Suprapubic skin (tissue), 4 donors: ENCODE measurements at regions not wholly inside any gene's neighbourhood (a gene's known extent, or its start where the extent isn't known, plus 50 kb on each side); places are given as distances from the start of the nearest gene placed in this dataset.

Experiments
- DNase-seq, 2 donors: peaks; one replicate each; pipeline ENCODE4 v3.0.0-alpha.2; 2019; ENCODE audit warnings: low spot score in 2 of 2
- H3K27ac ChIP-seq: fragments of 200-600 bp; sonication (generic); one replicate; pipeline ENCODE4 v1.5.1; 2019
- H3K27me3 ChIP-seq: fragments of 200-600 bp; sonication (generic); one replicate; pipeline ENCODE4 v1.5.1; 2019
- H3K36me3 ChIP-seq: fragments of 200-600 bp; sonication (generic); one replicate; pipeline ENCODE4 v1.5.1; 2019
- H3K4me1 ChIP-seq: fragments of 200-600 bp; sonication (generic); one replicate; pipeline ENCODE4 v1.5.1; 2019
- H3K4me3 ChIP-seq: fragments of 200-600 bp; sonication (generic); one replicate; pipeline ENCODE4 v1.5.1; 2019; ENCODE audit warnings: mild to moderate bottlenecking
- H3K9me3 ChIP-seq: fragments of 200-600 bp; sonication (generic); one replicate; pipeline ENCODE4 v1.5.1; 2019
- CTCF ChIP-seq, 2 donors: fragments of 200-600 bp in 1 of 2; fragments of 450-650 bp in 1 of 2; sonication (generic) in 1 of 2; IDR thresholded peaks; one replicate each; pipeline ENCODE4 v1.5.1; 2016 to 2019; ENCODE audit warnings: antibody characterized with exemption in 2 of 2, mild to moderate bottlenecking in 1 of 2, moderate library complexity in 1 of 2
- EP300 ChIP-seq: sonication (generic); formaldehyde crosslinking; IDR thresholded peaks from one replicate; pipeline ENCODE4 v1.6.1; 2017; ENCODE audit warnings: antibody characterized with exemption
- POLR2A ChIP-seq, 2 donors: fragments of 450-650 bp; IDR thresholded peaks; one replicate each; pipeline ENCODE4 v1.6.1; 2017; ENCODE audit warnings: antibody characterized with exemption in 2 of 2, mild to moderate bottlenecking in 2 of 2, moderate library complexity in 2 of 2
- POLR2AphosphoS5 ChIP-seq, 3 donors: sonication (generic); formaldehyde crosslinking; IDR thresholded peaks; one replicate each; pipeline ENCODE4 v1.6.1; 2017; ENCODE audit warnings: antibody characterized with exemption in 3 of 3
- WGBS: methylation state at CpG from one replicate; pipeline ENCODE4 v1.1.5; 2018; 5-methylcytosine and 5-hydroxymethylcytosine counted together

- Histone ChIP-seq H3K4me3 (no peak overlapping the region), H3K36me3 (no peaks in the 10 kb centered on the region), H3K9me3 (no peaks in the 10 kb centered on the region), H3K27me3 (no peaks in the 10 kb centered on the region), H3K27ac (no peak overlapping the region), H3K4me1 (peaks cover 25% of the 10 kb centered on the region)
- no peak for TF ChIP-seq EP300
- DNase-seq: no peak
- WGBS: 93% methylated on average over 5 of the region's 5 CpGs
These were observed 374.1 kb upstream of the NRP1 start for GRCh38 chr10:33708561-33708960.

- H3K4me3 ChIP-seq: no peak overlapping the region
- no peaks in the 10 kb centered on the region for H3K27me3 ChIP-seq
- H3K36me3 ChIP-seq: no peaks in the 10 kb centered on the region
- H3K9me3 ChIP-seq: no peaks in the 10 kb centered on the region
- DNase-seq: no peak
- H3K27ac ChIP-seq: no peak overlapping the region
- peaks cover 27% of the 10 kb centered on the region for H3K4me1 ChIP-seq
- WGBS: 33% methylated on average over 1 of the region's 1 CpG
- TF ChIP-seq POLR2AphosphoS5 (IDR thresholded peaks at IDR 0.05): no peak
- TF ChIP-seq EP300: no peak
These were observed 372.3 kb upstream of the NRP1 start for GRCh38 chr10:33706746-33707145.

- no peak for DNase-seq
- Histone ChIP-seq H3K36me3 (no peaks in the 10 kb centered on the region), H3K4me3 (no peak overlapping the region), H3K9me3 (no peaks in the 10 kb centered on the region), H3K4me1 (peaks cover 27% of the 10 kb centered on the region), H3K27ac (no peak overlapping the region), H3K27me3 (no peaks in the 10 kb centered on the region)
- WGBS: 37% methylated on average over 3 of the region's 3 CpGs
- no peak for TF ChIP-seq POLR2AphosphoS5 (IDR thresholded peaks at IDR 0.05)
- TF ChIP-seq POLR2A (IDR thresholded peaks at IDR 0.05): no peak
- TF ChIP-seq CTCF (IDR thresholded peaks at IDR 0.05): no peak
- no peak for TF ChIP-seq EP300
These were observed 371.7 kb upstream of the NRP1 start for GRCh38 chr10:33706191-33706590.

GRCh38 chr10:33704214-33704830 lies 369.9 kb upstream of the NRP1 start:
- no peak for TF ChIP-seq CTCF (IDR thresholded peaks at IDR 0.05)
- no peak for TF ChIP-seq EP300
- TF ChIP-seq POLR2A (IDR thresholded peaks at IDR 0.05): no peak
- TF ChIP-seq POLR2AphosphoS5 (IDR thresholded peaks at IDR 0.05): no peak
- no peak overlapping the region for H3K4me3 ChIP-seq
- H3K36me3 ChIP-seq: no peaks in the 10 kb centered on the region
- H3K27ac ChIP-seq: no peak overlapping the region
- no peaks in the 10 kb centered on the region for H3K9me3 ChIP-seq
- H3K27me3 ChIP-seq: no peaks in the 10 kb centered on the region
- WGBS: 67% methylated on average over 4 of the region's 4 CpGs
- DNase-seq: no peak
- peaks cover 27% of the 10 kb centered on the region for H3K4me1 ChIP-seq

GRCh38 chr10:33703501-33704213 lies 369.2 kb upstream of the NRP1 start:
- H3K27me3 ChIP-seq: no peaks in the 10 kb centered on the region
- no peaks in the 10 kb centered on the region for H3K9me3 ChIP-seq
- TF ChIP-seq CTCF (IDR thresholded peaks at IDR 0.05) (no peak), EP300 (no peak), POLR2A (IDR thresholded peaks at IDR 0.05) (no peak), POLR2AphosphoS5 (IDR thresholded peaks at IDR 0.05) (no peak)
- no peak overlapping the region for H3K4me3 ChIP-seq
- no peak for DNase-seq
- H3K4me1 ChIP-seq: peaks cover 27% of the 10 kb centered on the region
- no peaks in the 10 kb centered on the region for H3K36me3 ChIP-seq
- H3K27ac ChIP-seq: no peak overlapping the region
- WGBS: 68% methylated on average over 7 of the region's 7 CpGs

GRCh38 chr10:33698033-33698432 lies 363.6 kb upstream of the NRP1 start:
- no peak for TF ChIP-seq EP300
- no peak for TF ChIP-seq CTCF (IDR thresholded peaks at IDR 0.05)
- TF ChIP-seq POLR2A (IDR thresholded peaks at IDR 0.05): no peak
- TF ChIP-seq POLR2AphosphoS5 (IDR thresholded peaks at IDR 0.05): no peak
- DNase-seq: no peak
- Histone ChIP-seq H3K4me1 (no peaks in the 10 kb centered on the region), H3K27me3 (no peaks in the 10 kb centered on the region), H3K36me3 (no peaks in the 10 kb centered on the region), H3K9me3 (no peaks in the 10 kb centered on the region), H3K4me3 (no peak overlapping the region), H3K27ac (no peak overlapping the region)
